HepG2 (cell line): ENCODE measurements at regions not wholly inside any gene's neighbourhood (a gene's known extent, or its start where the extent isn't known, plus 50 kb on each side); places are given as distances from the start of the nearest gene placed in this dataset.

ENCODE experiments used
- GFI1 ChIP-seq: sonication (generic); formaldehyde crosslinking; IDR thresholded peaks from 2 replicates; pipeline ENCODE4 v1.5.0; 2020; ENCODE audit warnings: missing genetic modification reagents, mild to moderate bottlenecking, borderline replicate concordance
- HMGXB3 ChIP-seq: sonication (generic); formaldehyde crosslinking; IDR thresholded peaks from 2 replicates; pipeline ENCODE4 v1.4.0; 2020; ENCODE audit warnings: missing genetic modification reagents, borderline replicate concordance
- MED13 ChIP-seq: sonication (generic); formaldehyde crosslinking; IDR thresholded peaks from 2 replicates; pipeline ENCODE4 v1.5.0; 2020; ENCODE audit warnings: missing genetic modification reagents
- NCOA2 ChIP-seq: sonication (generic); formaldehyde crosslinking; IDR thresholded peaks from 2 replicates; pipeline ENCODE4 v1.8.0; 2022; ENCODE audit warnings: inconsistent platforms
- REST ChIP-seq, 2 experiments: IDR thresholded peaks; 2 replicates each; pipeline ENCODE4 v1.6.1; 2011 to 2012; ENCODE audit warnings: low read length in 2 of 2, borderline replicate concordance in 1 of 2, low read depth in 1 of 2, mild to moderate bottlenecking in 1 of 2, moderate library complexity in 1 of 2
- RFX1 ChIP-seq: fragments of 450-650 bp; IDR thresholded peaks from 2 replicates; pipeline ENCODE4 v1.6.1; 2017
- SALL1 ChIP-seq: sonication (generic); formaldehyde crosslinking; IDR thresholded peaks from 2 replicates; pipeline ENCODE4 v1.8.0; 2022; ENCODE audit warnings: mild to moderate bottlenecking, missing genetic modification reagents
- SMAD1 ChIP-seq: sonication (generic); formaldehyde crosslinking; IDR thresholded peaks from 2 replicates; pipeline ENCODE4 v1.4.0; 2020; ENCODE audit warnings: missing genetic modification reagents, low read depth, mild to moderate bottlenecking, borderline replicate concordance
- SRF ChIP-seq: IDR thresholded peaks from 2 replicates; pipeline ENCODE4 v1.6.1; 2011; ENCODE audit warnings: mild to moderate bottlenecking, low read depth, low read length, moderate library complexity
- ZNF142 ChIP-seq: sonication (generic); formaldehyde crosslinking; IDR thresholded peaks from 2 replicates; pipeline ENCODE4 v1.4.0; 2020; ENCODE audit warnings: missing genetic modification reagents
- ZNF263 ChIP-seq: sonication (generic); formaldehyde crosslinking; IDR thresholded peaks from 2 replicates; pipeline ENCODE4 v1.4.0; 2020; ENCODE audit warnings: missing genetic modification reagents
- ZNF383 ChIP-seq: sonication (generic); formaldehyde crosslinking; IDR thresholded peaks from 2 replicates; pipeline ENCODE4 v1.4.0; 2020; ENCODE audit warnings: missing genetic modification reagents, mild to moderate bottlenecking, borderline replicate concordance
- ZNF543 ChIP-seq: sonication (generic); formaldehyde crosslinking; IDR thresholded peaks from 2 replicates; pipeline ENCODE4 v1.4.0; 2020; ENCODE audit warnings: mild to moderate bottlenecking, missing genetic modification reagents
- TF ChIP-seq, protein P1 (sequence below): sonication (generic); formaldehyde crosslinking; IDR thresholded peaks from 2 replicates; pipeline ENCODE4 v1.4.0; 2020; ENCODE audit warnings: mild to moderate bottlenecking, low read depth, missing genetic modification reagents
- TF ChIP-seq, protein P2 (sequence below), 2 experiments: fragments of 450-650 bp in 1 of 2; sonication (generic) in 1 of 2; formaldehyde crosslinking; IDR thresholded peaks; 2 replicates each; pipeline versions ENCODE4 v1.5.0 to v1.8.0; 2020 to 2022; ENCODE audit warnings: mild to moderate bottlenecking in 1 of 2, missing genetic modification reagents in 1 of 2

DNA sequence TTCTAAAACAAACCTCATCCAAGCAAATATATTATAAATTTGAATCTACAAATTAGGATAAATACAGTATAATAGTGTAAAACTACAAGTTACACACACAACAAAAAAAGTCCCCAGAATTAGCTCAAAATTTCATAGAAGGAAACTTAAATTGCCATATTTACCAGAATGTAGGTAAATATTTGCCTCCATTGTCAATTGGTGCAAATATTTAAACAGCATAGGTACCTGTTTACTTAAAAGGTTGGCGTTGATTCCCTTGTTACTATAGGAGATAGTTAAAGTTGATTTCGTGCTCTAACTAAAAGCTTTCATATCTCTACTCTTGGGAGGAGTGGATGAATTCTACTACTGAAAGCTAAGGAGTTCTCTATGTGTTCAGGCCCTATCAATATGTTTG, 111.6 kb upstream of the TENT5A start (continued):
- no peak for TF ChIP-seq HMGXB3 (CRISPR knock-in tag)
- TF ChIP-seq RFX1 = no peak
- TF ChIP-seq, protein P1, sequence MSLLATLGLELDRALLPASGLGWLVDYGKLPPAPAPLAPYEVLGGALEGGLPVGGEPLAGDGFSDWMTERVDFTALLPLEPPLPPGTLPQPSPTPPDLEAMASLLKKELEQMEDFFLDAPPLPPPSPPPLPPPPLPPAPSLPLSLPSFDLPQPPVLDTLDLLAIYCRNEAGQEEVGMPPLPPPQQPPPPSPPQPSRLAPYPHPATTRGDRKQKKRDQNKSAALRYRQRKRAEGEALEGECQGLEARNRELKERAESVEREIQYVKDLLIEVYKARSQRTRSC (CRISPR knock-in tag) = no peak
- TF ChIP-seq GFI1 = no peak
- TF ChIP-seq SRF = no peak
- no peak for TF ChIP-seq MED13 (CRISPR knock-in tag)
- TF ChIP-seq REST (IDR thresholded peaks at IDR 0.05; ENCODE audit: borderline replicate concordance in 1 of 2, low read depth in 1 of 2, low read length in 2 of 2) = no peak
- no peak for TF ChIP-seq ZNF383 (CRISPR knock-in tag)
- no peak for TF ChIP-seq SMAD1 (CRISPR knock-in tag)
- no peak for TF ChIP-seq SALL1 (CRISPR knock-in tag)
- TF ChIP-seq ZNF142 (CRISPR knock-in tag) = no peak
- TF ChIP-seq, protein P2, sequence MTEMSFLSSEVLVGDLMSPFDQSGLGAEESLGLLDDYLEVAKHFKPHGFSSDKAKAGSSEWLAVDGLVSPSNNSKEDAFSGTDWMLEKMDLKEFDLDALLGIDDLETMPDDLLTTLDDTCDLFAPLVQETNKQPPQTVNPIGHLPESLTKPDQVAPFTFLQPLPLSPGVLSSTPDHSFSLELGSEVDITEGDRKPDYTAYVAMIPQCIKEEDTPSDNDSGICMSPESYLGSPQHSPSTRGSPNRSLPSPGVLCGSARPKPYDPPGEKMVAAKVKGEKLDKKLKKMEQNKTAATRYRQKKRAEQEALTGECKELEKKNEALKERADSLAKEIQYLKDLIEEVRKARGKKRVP (CRISPR knock-in tag; IDR thresholded peaks at IDR 0.05) = no peak
- peak; percentile 74 for TF ChIP-seq NCOA2
- TF ChIP-seq ZNF263 (CRISPR knock-in tag) = no peak
- TF ChIP-seq ZNF543 (CRISPR knock-in tag) = no peak
